Kidney epithelial cell (primary cell): ENCODE measurements at regions not wholly inside any gene's neighbourhood (a gene's known extent, or its start where the extent isn't known, plus 50 kb on each side); places are given as distances from the start of the nearest gene placed in this dataset.

Source experiments
- DNase-seq: peaks from one replicate; pipeline ENCODE4 v3.0.0-alpha.2; 2010; ENCODE audit warnings: low read depth
- H3K27me3 ChIP-seq: 2 replicates; pipeline ENCODE4 v1.6.0; 2011; ENCODE audit warnings: low read length; ENCODE audit not compliant: control insufficient read depth, insufficient read depth
- H3K36me3 ChIP-seq: 2 replicates; pipeline ENCODE4 v1.5.1; 2011; ENCODE audit warnings: low read length; ENCODE audit not compliant: control insufficient read depth, insufficient read depth
- H3K4me3 ChIP-seq: 2 replicates; pipeline ENCODE4 v1.5.1; 2011; ENCODE audit warnings: low read depth, mild to moderate bottlenecking, control low read depth, low read length
- TF ChIP-seq, protein P1 (sequence below): IDR thresholded peaks from 2 replicates; pipeline ENCODE4 v1.5.1; 2011; ENCODE audit warnings: mild to moderate bottlenecking, moderate library complexity, low read length, control low read depth, inconsistent platforms; ENCODE audit not compliant: insufficient read depth, poor library complexity, severe bottlenecking

GRCh38 chr18:61136711-61137251 is 196.4 kb upstream of the CDH20 start:
- no peaks in the 10 kb centered on the region for H3K36me3 ChIP-seq

DNA sequence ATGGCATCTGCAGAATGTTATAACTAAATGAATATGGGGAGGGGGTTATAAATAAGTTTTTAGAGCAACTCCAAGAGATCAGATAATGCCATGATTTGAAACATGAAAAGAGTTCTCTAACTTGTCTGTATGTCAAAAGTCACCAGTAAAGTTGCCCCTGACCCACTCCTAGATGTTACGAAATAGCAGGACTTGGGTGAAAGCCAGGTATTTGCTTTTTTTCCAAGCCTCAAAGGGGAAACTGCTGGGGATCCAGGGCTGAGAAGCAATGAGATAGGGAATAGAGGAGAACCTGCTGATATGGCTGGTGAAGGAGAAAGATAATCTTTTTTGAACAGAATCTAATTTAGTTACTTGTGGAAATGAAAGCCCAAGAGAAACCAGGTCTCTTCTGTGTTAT is 191.5 kb upstream of the CDH20 start:
- DNase-seq = no peak
- no peak overlapping the region for H3K4me3 ChIP-seq
- TF ChIP-seq, protein P1, sequence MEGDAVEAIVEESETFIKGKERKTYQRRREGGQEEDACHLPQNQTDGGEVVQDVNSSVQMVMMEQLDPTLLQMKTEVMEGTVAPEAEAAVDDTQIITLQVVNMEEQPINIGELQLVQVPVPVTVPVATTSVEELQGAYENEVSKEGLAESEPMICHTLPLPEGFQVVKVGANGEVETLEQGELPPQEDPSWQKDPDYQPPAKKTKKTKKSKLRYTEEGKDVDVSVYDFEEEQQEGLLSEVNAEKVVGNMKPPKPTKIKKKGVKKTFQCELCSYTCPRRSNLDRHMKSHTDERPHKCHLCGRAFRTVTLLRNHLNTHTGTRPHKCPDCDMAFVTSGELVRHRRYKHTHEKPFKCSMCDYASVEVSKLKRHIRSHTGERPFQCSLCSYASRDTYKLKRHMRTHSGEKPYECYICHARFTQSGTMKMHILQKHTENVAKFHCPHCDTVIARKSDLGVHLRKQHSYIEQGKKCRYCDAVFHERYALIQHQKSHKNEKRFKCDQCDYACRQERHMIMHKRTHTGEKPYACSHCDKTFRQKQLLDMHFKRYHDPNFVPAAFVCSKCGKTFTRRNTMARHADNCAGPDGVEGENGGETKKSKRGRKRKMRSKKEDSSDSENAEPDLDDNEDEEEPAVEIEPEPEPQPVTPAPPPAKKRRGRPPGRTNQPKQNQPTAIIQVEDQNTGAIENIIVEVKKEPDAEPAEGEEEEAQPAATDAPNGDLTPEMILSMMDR = no peak
- no peaks in the 10 kb centered on the region for H3K36me3 ChIP-seq
- H3K27me3 ChIP-seq = no peaks in the 10 kb centered on the region

More at GRCh38 chr18:61136711-61137251, 196.4 kb upstream of the CDH20 start:
- DNase-seq = no peak
- TF ChIP-seq, protein P1 = no peak
- no peaks in the 10 kb centered on the region for H3K27me3 ChIP-seq
- H3K4me3 ChIP-seq = no peak overlapping the region

DNA sequence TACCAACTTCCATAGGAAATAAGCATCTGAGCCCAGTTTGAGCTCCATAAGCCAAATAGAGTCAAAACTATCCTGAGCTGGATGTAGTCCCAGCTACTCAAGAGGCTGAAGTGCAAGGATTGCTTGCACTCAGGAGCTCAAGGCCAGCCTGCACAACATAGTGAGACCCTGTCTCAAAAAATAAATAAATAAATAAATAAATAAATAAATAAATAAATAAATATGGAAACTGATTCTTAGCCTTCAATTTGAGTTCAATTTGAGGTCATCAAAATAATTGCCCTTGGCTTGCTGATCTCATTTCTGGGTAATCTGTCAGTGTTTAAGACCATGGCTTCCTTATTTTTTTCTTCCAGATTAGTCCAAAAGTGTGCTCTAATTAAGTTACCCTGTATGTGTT is 184.9 kb upstream of the CDH20 start:
- Histone ChIP-seq H3K36me3 (no peaks in the 10 kb centered on the region), H3K27me3 (no peaks in the 10 kb centered on the region), H3K4me3 (no peak overlapping the region)
- TF ChIP-seq, protein P1 = no peak
- DNase-seq = no peak

DNA sequence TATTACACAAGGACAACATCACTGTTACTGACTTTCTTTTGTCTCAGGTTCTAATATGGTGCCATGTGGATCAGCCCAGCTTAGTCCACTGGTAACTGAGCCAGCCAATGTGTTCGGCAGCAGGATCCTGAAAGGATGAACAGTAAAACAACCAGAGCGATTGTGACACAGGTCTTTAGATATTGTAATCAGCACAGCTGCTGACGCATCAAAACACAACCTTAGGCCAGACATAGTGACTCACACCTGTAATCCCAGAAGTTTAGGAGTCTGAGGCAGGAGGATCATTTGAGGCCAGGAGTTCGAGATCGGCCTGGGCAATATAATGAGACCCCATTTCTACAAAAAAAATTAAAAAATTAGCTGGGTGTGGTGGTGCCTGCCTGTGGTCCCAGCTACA is 183.4 kb upstream of the CDH20 start:
- H3K4me3 ChIP-seq = no peak overlapping the region
- no peak for DNase-seq
- no peaks in the 10 kb centered on the region for H3K36me3 ChIP-seq
- H3K27me3 ChIP-seq = no peaks in the 10 kb centered on the region
- TF ChIP-seq, protein P1 = no peak

- DNase-seq = no peak
- no peak overlapping the region for H3K4me3 ChIP-seq
- TF ChIP-seq, protein P1 = no peak
- no peaks in the 10 kb centered on the region for H3K36me3 ChIP-seq
- no peaks in the 10 kb centered on the region for H3K27me3 ChIP-seq
These were observed 179.7 kb upstream of the CDH20 start for GRCh38 chr18:61153571-61153970.

DNA sequence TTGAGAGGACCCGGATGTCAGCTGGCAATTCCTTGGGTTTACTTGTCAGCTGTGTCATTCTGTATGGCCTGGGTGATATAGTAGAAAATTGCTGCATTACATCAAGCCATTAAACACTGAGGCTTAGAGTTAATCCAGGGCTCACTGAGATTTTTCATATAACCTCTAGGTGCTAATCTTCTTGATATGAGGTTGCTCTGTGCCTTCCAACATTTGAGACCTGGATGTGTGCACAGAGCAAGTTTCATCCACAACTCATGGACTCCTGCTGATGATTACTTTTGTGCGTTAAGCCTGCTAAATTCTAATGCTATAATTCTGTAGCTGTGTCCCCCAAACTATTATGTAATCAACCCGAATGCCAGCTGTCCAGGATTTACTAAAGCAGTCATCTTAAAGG is 178.4 kb upstream of the CDH20 start:
- Histone ChIP-seq H3K4me3 (no peak overlapping the region), H3K36me3 (no peaks in the 10 kb centered on the region), H3K27me3 (no peaks in the 10 kb centered on the region)
- TF ChIP-seq, protein P1 = no peak
- no peak for DNase-seq
